HG03432 (cell line): ENCODE measurements at regions not wholly inside any gene's neighbourhood (a gene's known extent, or its start where the extent isn't known, plus 50 kb on each side); places are given as distances from the start of the nearest gene placed in this dataset.

Experiments used
- ATAC-seq: cut with Tn5 transposase; IDR thresholded peaks from one replicate; pipeline ENCODE4 v1.9.1; 2021; ENCODE audit warnings: mild to moderate bottlenecking, moderate library complexity; ENCODE audit not compliant: unreplicated experiment

DNA sequence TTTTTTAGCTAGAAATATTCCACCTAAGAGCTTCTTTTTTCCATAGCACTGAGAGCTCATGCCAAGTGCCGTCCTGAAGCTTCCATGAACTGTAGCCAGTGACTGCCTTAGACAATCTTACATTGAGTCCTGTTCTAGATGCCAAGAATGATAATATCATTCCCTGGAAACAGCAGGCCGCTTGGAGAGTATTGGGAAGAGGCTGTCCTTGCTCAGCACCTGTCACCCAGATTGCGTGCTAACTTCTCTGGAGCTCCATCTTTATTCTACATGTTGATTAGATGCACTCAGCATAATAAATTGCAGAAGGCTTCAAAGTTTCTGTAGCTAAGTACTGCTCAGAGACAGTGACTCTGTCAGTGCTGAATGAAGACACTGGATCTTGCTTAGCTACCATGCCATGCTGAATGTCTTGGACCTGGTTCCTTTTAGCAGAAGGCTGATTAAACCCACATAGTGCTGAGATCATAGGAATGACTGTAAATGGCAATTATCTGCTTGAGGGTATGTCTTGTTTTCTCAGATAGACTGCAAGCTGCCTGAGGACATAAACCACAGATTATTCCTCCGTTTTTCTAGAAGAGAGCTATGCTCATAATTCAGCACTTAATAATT, 83.1 kb upstream of the IRF2BP2 start:
- no peak for ATAC-seq

DNA sequence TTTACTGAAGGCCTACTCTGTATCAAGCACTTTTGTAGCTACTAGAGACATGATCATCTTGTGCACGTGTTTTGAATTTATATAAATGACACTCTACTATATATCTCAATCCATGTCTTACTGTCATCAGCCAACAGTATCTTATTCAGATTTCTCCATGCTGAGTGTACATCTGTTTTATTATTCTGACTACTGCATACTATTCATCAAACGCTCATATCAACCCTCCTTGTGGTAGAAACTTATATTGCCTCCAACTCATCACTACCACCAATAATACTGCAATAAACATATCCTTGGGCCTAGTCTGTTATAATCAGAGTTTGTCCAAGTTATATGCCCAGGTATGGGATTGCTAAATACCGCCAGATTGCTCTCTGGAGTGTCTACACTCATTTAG, 81.6 kb upstream of the IRF2BP2 start:
- no peak for ATAC-seq

DNA sequence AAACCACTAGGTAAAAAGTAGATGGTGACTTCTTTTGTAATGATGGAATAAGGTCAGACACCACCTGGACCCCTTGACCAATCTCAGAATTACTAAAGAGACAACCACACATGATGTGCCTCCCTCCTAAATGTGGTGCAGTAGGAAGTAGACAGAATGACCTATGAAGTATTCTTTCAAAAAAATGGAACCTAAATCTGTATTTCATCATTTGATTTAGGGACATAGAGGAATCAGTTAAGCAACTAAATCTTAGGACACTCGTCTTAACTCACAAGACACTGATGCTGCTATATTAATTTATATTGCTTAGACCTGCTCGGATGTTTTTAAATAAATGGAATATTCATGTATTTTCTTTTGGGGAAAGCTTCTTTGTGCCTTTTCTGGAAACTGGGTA, 80.9 kb upstream of the IRF2BP2 start:
- ATAC-seq, result no peak

DNA sequence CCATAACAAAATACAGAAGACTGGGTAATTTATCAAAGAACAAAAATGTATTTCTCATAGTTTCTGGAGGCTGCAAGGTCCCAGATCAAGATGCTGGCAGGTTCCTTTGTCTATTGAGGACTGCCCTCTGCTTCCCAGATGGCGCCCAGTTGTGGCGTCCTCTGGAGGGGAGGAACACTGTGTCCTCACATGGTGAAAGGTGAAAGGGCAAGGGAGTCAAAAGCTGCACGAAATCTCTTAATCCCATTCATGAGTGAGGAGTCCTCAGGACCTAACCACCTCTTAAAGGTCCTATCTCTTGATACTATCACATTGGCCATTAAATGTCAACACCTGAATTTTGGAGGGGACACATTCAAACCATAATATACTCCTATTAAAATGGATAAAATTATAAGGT, 79.3 kb upstream of the IRF2BP2 start:
- no peak for ATAC-seq

DNA sequence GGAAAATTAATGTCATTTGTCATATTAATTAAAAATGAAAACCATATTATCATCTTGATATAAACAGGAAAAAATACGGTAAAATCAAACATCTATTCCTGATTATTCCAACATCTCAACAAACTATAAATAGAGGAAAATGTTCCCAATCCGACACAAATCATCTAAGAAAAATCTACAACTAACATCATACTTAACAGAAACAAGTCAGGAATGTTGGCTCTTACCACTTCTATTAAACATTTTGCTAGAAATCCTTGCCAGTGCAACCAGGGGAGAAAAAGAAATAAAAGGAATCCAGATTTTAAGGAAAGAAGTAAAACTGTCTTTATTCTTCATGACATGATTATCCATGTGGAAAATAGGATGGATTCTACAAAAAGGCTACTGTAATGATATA, 77.0 kb upstream of the IRF2BP2 start:
- ATAC-seq, result no peak

DNA sequence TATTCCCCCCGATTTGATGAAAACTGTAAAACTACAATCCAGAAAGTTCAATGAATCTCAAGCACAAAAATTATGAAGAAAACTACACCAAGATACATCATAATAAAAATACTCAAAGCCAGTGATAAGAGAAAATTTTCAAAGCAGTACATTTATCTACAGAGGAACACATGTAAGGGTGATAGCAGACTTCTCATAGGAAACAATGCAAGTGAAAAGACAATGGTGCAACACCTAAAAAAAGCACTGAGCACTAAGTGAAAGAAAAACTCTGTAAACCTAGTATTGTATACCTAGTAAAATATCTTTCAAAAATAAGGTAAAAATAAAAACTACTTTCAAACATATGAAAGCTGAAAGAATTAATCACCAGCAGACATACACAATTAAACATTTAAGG, 76.1 kb upstream of the IRF2BP2 start:
- no peak for ATAC-seq

DNA sequence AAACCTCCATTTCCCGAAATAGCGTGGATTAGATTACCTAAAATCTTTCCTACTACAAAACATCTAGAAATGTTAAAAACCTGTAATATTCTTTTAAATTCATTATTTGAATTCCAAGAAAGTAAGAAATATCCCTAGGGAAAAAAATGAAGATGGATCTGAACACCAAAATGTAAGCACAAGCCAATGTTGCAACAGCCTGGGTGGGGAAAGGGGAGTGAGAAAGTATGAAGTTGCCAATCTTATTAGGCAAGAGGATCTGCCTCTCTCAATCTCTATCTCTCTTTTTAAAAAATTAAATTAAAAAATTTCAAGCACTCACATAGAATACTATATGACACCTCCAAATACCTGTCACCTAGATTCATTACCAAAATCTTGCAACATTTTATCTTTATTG, 74.9 kb upstream of the IRF2BP2 start:
- ATAC-seq, result no peak

DNA sequence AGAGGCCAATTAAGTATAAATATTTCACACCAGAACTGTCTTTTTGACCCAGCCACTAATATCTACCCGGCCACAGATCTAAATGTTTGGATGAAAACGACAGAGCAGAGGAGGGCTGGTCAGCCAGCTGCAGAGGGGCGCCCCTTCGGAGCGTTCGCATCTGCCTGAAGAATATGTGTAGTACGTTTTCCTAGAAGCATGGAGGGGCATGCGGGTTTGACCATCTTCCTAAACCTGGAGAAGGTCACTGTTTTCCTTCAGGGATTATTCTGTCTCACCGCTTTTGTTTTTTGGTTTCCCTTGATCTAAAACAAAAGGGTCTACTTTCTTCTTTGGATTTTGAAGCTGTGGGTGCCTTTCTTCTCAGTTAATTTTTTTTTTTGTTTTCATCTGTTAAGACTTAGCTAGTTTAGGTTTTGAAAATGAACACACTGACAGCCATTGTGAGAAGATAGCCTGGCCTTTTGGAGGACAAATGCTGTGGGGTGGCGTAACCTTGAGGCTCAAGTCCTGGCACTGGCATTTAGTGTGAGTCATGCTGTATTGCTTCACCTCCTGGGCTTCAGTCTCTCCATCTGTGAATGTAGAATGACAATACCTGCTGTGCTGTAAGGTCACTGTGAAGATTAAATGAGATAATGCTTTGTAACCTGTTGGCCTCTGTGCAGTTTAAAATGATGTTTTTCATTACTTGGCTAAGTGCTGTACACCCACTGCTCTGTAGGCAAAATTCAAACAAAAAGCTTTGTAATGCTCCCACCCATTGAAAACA, 74.1 kb upstream of the IRF2BP2 start:
- ATAC-seq, result no peak

DNA sequence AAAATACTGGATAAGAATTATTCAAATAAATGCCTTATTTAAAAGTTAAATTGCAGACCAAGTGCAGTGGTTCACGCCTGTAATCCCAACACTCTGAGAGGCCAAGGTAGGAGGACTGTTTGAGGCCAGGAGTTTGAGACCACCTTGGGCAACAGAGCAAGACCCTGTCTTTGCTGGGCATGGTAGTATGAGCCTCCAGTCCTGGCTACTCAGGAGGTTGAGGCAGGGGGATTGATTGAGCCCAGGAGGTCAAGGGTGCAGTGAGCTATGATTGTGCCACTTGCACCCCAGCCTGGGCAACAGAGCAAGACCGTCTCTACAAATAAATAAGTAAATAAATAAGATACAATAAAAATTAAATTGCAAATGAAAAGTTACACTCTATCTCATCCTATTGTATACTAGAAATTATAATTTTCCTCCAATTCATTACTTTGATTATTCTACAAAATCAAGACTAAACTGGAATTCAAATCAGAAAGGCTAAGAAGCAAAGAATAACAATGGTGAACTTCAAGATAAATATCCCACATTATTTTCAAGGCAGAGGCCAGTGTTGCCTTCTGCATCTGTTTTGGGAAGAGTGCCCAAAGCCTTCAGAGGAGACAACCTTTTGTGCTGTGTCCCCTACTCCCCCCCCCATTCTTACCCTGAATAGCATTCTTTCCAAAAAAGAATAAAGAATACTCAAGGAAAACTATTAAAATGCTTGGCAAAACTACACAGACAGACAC, 73.3 kb upstream of the IRF2BP2 start:
- no peak for ATAC-seq

DNA sequence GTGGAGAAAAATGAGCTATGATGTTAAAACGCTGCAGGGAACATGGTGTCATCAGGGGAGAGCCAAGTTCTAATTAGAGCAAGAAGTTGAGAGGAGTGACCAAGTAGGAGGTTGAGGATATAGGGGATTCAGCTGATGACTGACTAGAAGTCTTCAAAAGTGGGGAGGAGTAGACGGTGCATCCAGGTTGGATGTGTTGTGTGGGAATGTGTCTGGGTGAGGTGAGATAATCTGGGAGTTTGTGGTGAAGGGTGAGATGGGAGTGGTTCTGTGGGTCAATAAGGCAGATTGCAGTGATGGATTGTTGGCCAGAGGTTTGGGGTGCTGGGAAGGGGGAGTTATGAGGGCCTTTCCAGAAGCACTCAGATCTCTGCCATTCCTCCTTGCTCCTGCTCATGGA, 72.0 kb upstream of the IRF2BP2 start:
- no peak for ATAC-seq

DNA sequence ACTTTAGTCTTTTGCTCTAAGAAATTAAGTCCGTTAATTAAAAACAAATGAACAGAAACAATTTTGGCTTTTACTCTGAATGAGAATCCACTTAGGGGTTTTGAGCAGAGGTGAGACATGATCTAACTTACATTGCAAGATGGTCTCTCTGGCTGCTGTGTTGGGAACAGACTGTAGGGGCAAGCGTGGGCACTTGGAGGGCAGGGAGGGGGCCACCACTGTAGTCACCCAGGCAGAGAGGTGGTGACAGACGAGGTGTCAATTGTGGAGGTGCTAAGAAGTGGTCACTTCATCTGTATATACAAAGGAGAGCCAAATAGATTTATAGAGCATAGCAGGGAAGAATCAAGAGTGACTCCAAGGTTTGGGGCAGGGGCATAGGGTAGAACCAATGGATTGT, 71.1 kb upstream of the IRF2BP2 start:
- no peak for ATAC-seq

DNA sequence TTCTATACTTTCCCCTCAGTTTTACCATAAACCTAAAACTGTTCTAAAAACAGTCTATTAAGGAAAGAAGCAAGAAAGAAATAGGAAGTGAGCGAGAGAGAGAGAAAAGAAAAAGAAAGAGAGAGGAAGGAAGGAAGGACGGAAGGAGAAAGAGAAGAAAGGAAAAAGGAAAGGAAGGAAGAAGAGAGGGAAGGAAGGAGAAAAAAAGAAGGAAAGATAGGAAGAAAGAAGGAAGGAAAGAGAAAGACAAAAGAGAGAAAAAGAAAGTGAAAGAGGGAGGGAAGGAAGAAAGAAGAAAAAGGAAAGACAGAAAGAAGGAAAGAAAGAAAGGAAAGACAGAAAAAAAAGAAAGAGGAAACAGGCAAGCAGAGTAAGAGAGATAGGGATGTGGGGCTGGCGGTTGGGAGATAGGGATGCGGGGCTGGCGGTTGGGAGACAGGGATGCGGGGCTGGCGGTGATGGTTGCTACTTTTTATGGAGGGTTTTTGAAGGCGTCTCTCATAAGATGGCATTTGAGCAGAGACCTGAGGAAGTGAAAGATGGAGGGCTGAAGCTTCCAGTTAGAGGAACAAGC, 70.4 kb upstream of the IRF2BP2 start:
- ATAC-seq, result no peak

DNA sequence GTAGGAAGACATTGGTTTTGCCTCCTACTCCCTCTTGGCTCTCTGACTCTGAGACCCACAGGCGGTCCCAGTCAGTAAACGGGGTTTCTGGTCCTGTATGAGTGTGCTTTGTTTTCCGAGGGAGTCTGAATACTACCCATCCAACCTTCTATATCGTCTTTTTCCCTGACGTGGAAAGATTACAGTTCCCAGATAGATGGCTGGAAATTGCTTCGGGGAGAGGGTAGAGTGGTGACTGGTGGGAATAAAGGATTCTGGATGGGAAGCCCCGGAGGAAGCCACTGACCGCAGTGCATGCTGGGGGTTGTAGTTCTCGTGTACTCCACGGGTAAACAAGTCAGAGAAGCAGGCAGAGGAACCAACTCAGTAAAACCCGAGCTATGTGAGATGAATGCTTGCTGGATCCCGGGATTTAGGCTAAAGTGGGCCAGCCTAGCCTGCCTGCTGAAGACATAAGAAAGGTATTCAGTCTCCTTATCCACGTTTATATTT, 66.2 kb upstream of the IRF2BP2 start:
- peak; percentile 76 for ATAC-seq

DNA sequence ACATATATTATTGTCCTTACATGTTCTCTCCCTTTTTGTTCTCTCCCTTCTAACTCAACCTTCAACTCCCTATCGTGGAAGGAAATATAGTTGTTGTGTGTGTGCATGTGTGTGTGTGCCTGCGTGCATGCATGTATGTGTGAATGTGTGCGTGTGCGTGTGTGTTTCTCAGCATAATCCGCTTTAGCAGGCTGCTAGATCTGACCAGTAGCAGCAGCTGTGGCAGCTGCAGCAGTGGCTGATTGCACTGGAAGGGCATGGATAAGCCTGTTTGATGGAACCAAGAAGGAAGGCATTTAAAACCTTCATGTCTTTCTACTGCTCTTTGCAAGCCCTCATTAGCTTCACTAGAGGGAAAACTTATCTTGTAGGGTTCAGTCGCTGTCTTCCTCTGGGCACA, 65.6 kb upstream of the IRF2BP2 start:
- ATAC-seq, result no peak

DNA sequence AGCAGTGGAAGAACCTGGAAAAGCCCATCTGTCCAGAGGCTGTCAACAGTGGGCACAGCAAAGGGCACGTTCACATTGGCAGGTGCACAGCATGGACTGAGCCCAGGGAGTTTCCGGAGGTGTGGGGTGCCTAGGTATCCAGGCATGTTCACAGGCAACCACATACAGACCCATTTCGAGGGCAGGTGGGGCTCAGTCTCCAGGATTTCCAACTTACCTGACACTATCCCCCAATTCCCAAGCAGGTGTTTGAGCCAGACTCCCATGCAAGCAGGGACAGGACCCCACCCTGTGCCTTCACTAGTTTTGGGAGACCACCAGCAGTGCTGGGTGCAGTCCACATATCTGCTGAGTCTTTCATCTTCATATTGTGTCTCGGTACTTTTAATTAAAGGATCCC, 65.0 kb upstream of the IRF2BP2 start:
- ATAC-seq, result no peak

DNA sequence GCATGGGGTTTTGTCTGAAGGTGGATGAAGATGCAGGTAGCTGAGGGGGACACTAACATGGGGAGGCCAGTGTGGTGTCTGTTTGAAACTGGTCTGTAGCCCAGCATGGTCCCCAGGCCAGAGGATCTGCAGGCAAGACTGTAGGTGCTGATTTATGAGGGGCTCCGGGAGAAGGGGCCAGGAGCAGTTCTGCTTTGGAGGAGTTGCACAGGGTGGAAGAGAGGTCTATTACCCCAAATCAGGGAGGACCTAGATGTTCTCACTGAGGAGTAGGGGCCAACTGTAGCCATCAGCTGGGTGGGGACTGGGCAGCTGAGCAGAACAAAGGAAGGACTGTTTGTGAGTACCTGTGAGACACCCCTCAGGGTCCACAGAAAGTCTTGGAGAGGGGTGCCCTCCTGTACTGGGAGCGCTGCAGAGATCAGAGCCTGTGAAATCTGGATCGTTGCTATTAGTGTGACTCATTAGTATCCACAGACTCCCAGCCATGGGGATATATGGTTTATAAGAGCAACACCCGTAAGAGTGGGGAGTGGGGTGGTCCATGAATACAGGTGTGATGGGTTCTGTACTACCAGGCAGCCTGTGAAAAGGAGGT, 64.3 kb upstream of the IRF2BP2 start:
- ATAC-seq, result no peak

DNA sequence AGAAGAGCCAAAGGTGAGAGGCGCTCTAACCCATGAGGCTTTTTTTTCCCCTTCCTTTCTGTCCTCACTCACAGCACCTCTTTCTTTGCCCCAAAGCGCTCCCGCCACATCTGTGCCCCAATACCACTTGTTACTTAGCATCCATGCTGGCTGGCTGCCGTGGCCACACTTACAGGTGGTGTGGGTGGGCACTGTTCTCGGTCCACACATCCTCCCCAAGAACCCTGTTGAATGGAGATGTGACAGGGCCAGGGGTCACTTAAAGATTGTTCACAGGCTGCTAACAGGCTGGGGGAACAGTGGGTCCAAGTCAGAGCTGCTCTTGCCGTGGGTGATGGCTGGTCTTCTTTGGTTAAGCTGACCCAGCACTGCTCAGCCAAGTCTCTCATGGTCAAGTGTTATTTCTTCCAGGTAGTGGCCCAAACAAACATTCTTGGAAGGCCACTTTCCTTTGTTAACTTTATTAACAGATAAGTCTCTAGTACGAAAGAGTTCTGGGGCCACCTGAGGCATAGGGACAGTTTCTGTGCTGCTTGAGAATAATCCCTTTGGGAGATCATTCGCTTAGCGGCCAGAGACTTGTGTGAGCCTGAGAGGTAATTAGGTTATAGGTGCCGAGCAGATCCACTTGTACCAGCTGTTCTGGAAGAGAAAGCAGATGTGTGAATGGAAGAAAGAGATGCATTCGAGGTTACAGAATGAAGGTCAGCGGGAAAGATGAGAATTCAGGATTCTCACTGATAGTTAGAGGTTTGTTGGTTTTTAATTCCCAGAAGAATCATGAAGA, 62.6 kb upstream of the IRF2BP2 start:
- ATAC-seq, result no peak

DNA sequence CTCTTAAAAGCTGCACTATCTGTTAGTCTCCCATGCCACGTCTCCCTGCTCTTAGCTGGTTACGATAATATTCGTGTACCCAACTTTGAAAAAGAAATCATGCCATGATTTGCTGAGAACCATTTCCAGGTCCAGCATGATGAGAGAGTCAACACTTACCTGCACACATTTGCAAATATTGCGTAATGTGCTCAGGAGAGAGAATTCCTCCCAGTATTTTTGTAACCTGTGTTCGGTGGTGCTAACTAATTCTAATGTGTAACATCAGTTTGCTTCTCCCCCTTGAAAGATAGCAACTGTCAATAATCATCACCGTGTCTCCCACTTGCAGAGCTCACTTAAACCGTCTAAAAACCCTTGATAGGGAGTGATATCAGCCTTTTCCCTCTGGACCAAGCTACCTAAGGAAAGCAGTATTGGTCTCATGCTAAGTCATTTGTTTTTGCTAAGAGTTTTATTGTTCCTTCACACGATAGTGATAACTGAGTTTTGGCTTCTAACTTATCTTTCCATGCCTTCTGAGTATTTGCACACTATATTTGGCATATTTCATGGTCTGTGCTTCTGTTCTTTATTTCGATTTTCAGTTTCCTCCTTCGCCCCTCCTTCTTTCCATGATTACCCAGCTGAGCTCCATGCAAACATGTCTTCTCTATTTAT, 61.1 kb upstream of the IRF2BP2 start:
- no peak for ATAC-seq

DNA sequence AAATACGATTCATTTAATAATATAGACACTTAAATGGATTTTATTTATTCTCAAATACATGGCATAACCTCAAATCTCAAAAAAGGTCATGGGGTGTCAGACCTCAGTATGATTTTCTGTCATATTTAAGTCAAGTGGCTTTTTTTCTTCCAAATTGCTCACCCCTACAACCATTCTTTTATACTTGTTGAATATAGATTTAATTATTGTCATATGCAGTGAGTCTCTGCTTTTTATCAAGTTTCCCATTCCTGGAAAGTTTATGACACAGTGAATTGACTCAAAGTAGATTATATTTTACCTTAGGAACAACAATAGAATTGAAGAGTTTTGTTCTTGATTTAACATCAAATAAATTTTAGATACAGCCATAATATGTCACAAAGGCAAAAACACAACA, 59.5 kb upstream of the IRF2BP2 start:
- ATAC-seq, result no peak

DNA sequence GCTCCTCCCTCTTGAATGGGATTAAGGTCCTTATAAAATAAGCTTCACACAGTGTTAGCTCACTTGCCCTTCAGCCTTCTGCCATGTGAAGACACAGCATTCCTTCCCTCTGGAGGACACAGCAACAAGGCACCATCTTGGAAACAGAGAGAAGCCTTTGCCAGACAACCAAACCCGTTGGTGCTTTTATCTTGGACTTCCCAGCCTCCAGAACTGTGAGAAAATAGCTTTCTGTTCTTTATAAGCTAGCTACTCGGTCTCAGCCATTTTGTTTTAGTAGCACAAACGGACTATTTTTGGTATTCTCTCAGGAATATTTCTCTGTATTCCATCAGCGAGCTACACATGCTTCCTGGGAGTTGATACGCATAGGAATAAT, 58.6 kb upstream of the IRF2BP2 start:
- no peak for ATAC-seq
